ENCODE measurements at regions not wholly inside any gene's neighbourhood (a gene's known extent, or its start where the extent isn't known, plus 50 kb on each side); places are given as distances from the start of the nearest gene placed in this dataset.

DNA sequence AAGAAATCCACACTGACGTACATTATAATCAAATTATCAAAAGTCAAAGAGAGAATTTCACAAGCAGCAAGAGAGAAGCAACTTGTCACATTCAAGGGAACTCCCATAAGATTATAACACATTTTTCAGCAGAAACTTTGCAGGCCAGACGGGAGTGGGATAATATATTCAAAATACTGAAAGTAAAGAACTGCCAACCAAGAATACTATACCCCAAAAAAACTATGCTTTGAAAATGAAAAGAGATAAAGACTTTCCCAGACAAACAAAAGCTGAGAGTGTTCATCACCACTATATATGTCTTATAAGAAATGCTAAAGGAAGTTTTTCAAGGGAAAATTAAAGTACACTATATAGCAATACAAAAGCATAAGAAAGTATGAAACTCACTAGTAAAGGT lies 91.5 kb upstream of the PPP2R3A start:
- no peak for DNase-seq

DNA sequence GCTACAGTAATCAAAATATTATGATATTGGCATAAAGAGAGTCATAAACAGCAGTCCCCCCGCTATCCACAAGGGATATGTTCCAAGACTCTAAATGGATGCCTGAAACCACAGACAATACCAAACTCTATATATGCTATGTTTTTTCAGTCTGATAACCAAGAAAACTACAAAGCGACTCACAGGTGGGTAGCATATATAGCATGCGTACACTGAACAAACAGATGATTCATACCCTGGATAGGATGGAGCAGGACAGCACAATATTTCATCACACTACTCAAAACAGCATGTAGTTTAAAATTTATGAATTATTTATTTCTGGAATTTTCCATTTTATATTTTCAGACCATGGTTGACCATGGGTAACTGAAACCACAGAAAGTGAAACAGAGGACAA lies 87.0 kb upstream of the PPP2R3A start:
- DNase-seq = no peak

DNA sequence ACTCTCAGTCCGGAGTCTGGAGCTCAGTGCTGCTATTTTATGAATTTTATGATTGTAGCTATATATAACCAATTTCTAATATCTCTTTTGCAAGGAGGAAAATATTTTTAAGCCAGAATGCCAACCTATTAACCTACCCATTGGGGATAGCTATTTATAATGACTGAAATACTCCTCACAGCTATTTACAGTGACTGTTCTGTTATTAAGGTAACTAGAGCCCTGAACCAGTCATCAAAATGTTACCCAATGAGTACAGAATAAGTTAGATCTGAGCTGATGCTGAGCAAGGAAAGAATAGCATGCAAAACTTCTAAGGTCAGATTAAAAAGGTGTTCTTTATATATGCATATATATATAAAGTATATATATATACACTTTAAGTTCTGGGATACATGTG lies 79.6 kb upstream of the PPP2R3A start:
- DNase-seq = no peak

DNA sequence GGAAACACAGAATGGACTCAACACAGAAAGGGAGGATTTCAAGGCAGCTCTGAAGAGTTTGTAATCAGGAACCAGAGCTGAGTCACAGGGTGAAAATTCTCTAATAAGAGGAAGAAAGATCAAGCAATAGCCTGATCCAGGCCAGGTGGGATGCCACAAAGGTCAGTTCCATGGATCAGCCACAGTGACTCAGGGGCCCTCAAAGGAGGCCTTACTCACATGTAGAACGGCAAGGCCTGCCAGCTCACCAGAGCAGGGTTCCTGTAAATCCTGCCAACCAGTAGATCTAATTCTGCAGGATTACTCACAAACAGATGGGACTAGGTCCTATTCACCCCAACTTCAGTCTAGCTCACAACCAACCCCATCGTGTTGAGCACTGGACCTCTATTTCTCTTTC lies 78.3 kb upstream of the PPP2R3A start:
- no peak for DNase-seq

DNA sequence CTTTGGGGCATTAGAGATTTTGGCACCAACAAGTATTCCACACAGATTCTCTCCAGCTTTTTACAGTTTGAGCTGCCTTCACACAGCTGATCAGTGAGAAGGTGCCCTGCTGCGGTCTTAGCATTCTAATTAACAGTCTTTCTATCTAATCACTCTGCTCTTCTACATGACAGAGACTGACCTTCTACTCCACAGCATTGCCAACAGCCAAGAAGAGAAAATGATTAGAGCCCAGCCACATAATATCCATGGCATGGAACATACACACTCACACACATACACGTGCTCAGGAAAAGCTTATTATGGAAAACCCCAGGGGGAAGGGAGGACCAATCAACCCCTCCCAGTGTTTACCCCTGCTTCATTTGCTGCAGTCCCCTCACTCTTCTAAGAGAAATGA lies 76.1 kb upstream of the PPP2R3A start:
- no peak for DNase-seq

DNA sequence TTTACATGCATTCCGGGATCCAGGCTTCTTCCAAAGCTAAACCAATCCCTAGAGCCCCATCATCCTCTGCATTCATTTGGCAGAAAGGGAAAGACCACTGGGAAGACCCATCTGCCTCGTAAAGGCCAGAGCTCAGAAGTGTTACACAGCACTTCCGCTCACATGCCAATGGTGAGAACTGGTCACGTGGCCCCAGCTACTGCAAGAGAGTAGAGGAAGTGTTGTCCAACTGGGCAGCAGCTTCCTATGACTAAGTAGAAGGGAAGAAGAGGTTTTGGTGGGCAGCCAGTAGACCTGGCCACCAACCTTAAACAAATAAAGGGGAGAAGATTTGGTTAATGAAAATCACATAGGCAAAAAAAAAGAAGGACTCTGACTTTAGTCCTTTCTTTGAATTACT lies 74.4 kb upstream of the PPP2R3A start:
- no peak for DNase-seq

DNA sequence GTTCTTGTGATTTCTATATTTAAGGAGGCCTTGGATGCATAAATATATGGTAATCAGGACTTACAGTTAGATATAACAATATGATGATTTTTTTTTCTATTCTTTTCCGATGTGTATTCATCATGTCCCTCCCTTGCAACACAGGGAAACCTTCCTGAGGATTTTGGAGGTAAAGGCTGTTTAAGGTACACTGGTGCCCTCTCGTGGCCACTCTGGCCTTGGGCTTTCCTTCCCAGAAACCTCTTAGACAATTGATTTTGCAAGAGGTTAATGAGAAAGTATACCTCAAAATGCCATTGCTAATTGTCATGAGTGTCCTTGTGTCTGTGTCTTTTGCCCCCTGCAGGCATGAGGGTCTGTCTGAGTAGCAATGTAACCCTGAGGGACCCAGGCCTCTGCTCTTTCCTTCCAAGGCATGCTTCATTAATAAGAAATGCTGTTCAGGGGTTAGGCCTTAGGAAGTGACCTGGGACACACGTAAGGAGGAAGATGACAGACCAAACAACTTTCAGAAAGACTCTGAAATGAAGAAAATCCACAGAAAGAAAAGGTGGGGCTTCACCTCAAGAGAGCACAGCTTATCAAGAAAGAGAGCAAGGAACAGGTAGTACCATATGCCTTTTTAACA lies 70.3 kb upstream of the PPP2R3A start:
- DNase-seq = peak; percentile 54 to 85

DNA sequence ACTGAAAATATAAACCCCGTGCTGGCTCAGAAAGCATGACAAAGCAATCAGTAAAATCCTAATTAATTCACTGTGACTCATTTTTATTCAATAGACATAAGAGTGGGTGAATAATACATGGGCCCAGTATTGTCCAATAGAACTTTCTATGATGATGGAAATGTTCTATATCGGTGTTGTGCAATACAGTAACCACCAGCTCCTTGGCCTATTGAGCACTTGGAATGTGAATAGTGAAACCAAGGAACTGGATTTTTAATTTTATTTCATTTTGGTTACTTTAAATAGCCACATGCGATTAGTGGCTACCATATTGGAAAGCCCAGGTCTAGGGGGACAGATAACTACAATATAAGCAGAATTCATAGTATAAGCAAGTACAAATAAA lies 69.8 kb upstream of the PPP2R3A start:
- no peak for DNase-seq

DNA sequence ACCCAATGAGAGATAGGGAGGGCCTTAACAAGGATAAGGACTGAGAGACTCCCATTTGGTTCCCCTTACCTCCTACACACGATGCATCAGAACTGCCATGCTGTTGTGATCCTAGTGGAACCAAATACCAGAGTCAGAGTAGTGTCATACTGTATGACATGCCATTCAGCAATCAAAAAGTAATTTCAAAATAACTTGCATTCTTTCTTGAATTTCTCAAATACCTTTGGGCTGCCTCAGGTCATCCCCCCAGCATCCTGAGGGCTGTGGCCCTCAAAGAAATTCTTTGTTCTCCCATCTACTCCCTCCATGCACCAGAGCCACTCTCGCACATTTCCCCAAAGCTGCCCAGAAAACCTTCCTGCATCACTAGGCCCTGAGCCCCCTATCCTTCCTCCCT lies 68.9 kb upstream of the PPP2R3A start:
- no peak for DNase-seq

DNA sequence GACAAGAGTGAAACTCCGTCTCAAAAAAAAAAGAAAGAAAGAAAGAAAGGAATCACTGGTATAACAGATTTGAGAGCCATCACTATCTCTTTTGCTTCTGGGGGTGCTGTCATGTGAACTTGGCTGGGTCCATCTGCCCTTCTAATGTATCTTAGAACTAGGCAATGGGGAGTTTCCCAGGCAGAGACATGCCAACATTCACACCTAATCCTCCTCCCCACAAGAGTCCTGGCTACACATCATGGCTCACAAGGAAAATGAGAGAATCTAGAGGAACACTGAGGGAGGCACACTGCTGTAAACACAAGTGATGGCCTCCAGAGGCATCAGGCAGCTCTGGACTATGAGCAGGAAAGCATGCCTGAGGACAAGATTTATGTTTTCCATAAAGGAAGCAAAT lies 67.8 kb upstream of the PPP2R3A start:
- DNase-seq = no peak

DNA sequence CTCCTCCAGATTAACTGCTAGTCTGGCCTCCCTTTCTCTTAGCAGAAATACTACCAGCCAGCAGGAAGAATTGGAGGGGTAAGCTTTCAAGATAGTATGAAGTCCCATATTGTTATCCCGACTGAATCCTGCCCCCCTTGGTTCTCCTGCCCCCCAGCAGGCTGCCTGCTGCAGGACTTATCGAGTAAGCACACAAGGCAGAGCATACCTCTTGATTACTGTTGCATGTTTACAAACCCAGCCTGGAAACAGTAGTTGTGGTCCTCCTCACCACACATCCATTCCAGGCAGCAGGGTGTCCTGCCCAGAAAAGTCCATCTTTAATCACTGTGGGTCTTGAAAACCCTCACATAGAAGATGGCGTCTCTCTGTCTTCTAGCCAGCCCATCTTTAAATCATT lies 66.8 kb upstream of the PPP2R3A start:
- no peak for DNase-seq

DNA sequence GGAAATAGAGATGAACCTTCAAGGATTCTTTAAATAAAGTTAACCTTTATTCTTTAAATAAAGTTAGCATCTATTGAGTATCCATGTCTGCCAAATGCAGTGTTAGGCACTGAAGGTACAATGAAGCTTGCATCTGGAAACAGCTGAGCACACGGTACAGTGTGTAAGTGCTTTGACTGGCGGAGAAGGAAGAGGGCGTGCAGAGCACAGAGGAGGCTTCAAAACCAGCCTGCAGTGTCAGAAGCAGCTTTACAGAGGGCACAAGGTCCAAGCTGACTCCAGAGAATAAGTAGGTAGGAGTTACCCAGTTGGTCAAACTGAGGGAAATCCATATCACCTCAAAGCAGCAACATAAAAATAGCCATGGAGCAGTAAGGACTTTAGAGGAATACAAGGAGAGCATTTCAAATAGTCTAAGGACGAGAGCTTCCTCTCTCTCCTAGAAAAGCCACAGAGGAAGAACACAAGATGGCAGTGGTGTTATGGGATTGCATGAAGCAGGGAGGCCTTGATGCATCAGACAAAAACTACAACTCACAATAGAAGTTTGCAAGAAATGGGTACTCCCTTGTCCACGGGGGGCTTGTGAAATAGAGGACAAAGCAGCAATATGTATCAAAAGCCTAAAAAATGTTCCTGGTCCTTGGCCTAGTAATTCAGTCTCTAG lies 60.3 kb upstream of the PPP2R3A start:
- DNase-seq = peak in 1 of 2 experiments; percentile 32

DNA sequence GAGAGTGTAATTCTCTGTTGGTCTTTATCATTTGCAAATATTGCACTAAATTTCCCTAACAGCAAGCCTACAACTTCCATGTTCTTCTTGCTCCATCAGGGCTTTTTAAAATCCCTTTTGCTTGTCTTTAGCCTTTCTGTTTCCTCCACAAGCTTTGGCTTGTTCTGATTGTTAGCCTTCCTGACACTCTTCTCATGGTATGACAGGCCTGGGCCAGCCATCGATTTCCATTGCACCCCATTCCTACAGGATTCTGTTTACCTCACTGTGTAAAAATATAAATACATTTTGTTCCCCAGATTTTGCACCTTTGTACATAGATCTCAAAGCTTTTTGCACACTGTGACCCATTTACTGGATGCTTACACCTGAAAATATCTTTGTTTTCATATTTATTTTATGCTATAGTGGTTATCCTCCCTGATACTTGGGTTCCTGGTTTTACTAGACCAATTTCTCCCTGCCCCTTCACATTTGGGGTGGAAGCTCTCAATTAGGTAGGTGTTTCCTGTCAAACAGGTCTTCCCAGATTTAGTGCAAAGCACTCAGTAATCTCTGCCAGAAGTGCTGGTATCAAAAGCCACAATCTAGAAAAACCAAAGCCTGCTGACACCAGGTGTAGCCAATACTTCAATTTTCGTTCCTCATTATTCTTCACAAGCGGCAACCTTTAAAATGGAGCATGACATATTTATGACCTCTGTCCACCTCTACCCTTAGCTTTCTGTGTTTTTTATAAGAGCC lies 57.9 kb upstream of the PPP2R3A start:
- no peak for DNase-seq

DNA sequence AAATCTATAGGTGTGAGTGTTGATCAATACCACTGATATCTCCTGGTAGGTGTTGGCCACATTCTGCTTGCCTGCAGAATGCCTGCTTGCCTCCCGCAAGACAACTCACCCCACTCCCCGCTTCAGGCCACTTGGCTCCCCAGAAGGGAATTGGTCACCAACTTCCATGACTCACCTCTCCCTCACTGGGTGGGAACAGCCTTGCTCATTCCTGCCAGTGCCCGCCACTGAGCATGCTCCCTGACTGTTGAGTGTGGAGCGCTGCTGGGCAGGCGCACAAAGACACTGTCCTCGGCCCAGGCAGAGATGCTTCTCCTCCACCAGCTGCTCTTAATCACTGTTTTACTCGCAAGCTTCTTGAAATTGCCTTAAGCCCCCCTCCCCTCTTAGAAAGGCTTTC lies 57.3 kb upstream of the PPP2R3A start:
- no peak for DNase-seq

DNA sequence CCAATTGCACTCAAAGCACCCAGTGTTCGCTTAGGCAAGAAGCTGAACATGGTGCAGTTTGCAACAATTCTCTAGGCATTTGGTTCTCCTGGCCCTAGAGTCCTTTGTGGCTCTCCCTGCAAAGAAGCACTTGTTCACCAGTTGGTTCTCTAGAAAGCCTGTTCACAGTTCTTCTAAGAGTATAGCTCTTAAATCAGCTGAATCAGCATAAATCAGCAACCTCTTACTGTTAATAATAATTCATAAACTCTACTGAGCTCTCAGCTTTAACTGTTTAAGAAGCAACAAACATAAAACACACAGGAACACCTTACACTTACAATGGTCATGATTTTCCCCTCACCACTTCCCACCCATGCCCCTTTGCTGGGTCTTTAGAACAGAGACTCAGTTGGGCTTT lies 56.8 kb upstream of the PPP2R3A start:
- DNase-seq = no peak

DNA sequence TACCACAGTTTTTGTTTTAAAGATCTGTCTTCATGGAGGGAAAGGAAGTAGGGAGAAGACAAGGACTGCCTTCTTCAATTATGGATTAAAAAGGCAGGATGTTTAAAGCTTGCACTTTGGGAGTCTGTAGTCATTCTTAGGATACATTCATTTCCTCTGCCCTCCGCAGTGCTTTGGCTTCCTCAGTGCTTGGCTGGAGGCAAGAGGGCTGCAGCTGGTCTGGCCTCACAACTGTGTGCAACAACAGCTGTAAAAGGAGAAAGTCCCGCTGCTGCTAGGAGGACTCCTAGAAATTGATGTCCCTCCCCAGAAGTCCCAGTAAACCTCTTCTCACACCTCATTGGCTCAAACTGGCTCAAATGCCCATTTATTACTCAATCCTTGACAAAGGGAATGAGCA lies 54.4 kb upstream of the PPP2R3A start:
- no peak for DNase-seq

DNA sequence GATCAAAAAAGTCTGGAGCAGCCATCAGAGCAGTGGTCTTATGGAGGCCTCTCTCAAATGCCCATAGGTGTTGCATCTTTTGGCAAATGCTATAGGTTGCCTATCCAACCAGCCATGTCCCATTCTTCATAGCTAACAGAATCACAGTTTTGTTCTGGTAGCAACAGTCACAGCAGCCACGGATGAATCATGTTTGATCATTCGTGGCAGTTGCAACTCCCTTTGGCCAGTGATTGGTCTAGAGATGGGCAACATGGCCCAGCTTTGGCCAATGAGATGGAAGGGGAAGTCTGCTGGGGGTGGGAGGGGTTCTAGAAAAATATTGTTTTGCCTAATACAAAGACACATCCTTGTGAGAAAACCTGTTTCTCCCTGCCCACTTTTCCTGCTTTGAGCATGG lies 50.3 kb upstream of the PPP2R3A start:
- no peak for DNase-seq
